ENCODE measurements at regions not wholly inside any gene's neighbourhood (a gene's known extent, or its start where the extent isn't known, plus 50 kb on each side); places are given as distances from the start of the nearest gene placed in this dataset.

GRCh38 chr3:55364421-55364820 lies 122.7 kb downstream of the WNT5A start:
- Histone ChIP-seq H3K27ac (no peak overlapping the region), H3K36me3 (no peaks in the 10 kb centered on the region), H3K9me3 (no peaks in the 10 kb centered on the region), H3K27me3 (no peaks in the 10 kb centered on the region), H3K4me1 (no peaks in the 10 kb centered on the region), H3K4me3 (no peak overlapping the region)
- no peak for DNase-seq
- TF ChIP-seq CTCF (IDR thresholded peaks at IDR 0.05) = no peak
- intact Hi-C loops (cut with DNase I; ENCODE audit: low total_unique reads) = no loop called here

GRCh38 chr3:55362210-55362960 lies 124.7 kb downstream of the WNT5A start:
- H3K27ac ChIP-seq = no peak overlapping the region
- no peaks in the 10 kb centered on the region for H3K9me3 ChIP-seq
- intact Hi-C loops (cut with DNase I; ENCODE audit: low total_unique reads) = no loop called here
- DNase-seq = no peak
- H3K4me3 ChIP-seq = no peak overlapping the region
- H3K36me3 ChIP-seq = no peaks in the 10 kb centered on the region
- no peak for TF ChIP-seq CTCF (IDR thresholded peaks at IDR 0.05)
- no peaks in the 10 kb centered on the region for H3K4me1 ChIP-seq
- no peaks in the 10 kb centered on the region for H3K27me3 ChIP-seq

- intact Hi-C loops (cut with DNase I; ENCODE audit: low total_unique reads) = no loop called here
- no peak for DNase-seq
- Histone ChIP-seq H3K4me1 (no peaks in the 10 kb centered on the region), H3K27ac (no peak overlapping the region), H3K9me3 (no peaks in the 10 kb centered on the region), H3K36me3 (no peaks in the 10 kb centered on the region), H3K27me3 (no peaks in the 10 kb centered on the region), H3K4me3 (no peak overlapping the region)
- no peak for TF ChIP-seq CTCF (IDR thresholded peaks at IDR 0.05)
Measured at GRCh38 chr3:55357796-55358195, 129.3 kb downstream of the WNT5A start.

GRCh38 chr3:55352668-55353067 lies 134.4 kb downstream of the WNT5A start:
- Histone ChIP-seq H3K4me3 (no peak overlapping the region), H3K4me1 (no peaks in the 10 kb centered on the region), H3K27ac (no peak overlapping the region), H3K27me3 (no peaks in the 10 kb centered on the region), H3K36me3 (no peaks in the 10 kb centered on the region), H3K9me3 (no peaks in the 10 kb centered on the region)
- no peak for DNase-seq
- intact Hi-C loops (cut with DNase I; ENCODE audit: low total_unique reads) = no loop called here
- no peak for TF ChIP-seq CTCF (IDR thresholded peaks at IDR 0.05)

GRCh38 chr3:55349851-55350250 lies 137.3 kb downstream of the WNT5A start:
- H3K36me3 ChIP-seq = no peaks in the 10 kb centered on the region
- no peak overlapping the region for H3K4me3 ChIP-seq
- DNase-seq = no peak
- H3K4me1 ChIP-seq = no peaks in the 10 kb centered on the region
- no peak for TF ChIP-seq CTCF (IDR thresholded peaks at IDR 0.05)
- no peaks in the 10 kb centered on the region for H3K9me3 ChIP-seq
- intact Hi-C loops (cut with DNase I; ENCODE audit: low total_unique reads) = no loop called here
- H3K27me3 ChIP-seq = no peaks in the 10 kb centered on the region
- H3K27ac ChIP-seq = no peak overlapping the region
